ENCODE measurements at regions not wholly inside any gene's neighbourhood (a gene's known extent, or its start where the extent isn't known, plus 50 kb on each side); places are given as distances from the start of the nearest gene placed in this dataset.

GRCh38 chr2:104340879-104341828 is 512.8 kb upstream of the POU3F3 start:
- ChIA-PET POLR2A (no interaction called here), CTCF (interaction anchor here (1.3 kb wide), 1 partner anchor 25 kb away, joined by 3 read pairs; no protein-coding TSS in a partner anchor)
- TF ChIP-seq, protein P1, sequence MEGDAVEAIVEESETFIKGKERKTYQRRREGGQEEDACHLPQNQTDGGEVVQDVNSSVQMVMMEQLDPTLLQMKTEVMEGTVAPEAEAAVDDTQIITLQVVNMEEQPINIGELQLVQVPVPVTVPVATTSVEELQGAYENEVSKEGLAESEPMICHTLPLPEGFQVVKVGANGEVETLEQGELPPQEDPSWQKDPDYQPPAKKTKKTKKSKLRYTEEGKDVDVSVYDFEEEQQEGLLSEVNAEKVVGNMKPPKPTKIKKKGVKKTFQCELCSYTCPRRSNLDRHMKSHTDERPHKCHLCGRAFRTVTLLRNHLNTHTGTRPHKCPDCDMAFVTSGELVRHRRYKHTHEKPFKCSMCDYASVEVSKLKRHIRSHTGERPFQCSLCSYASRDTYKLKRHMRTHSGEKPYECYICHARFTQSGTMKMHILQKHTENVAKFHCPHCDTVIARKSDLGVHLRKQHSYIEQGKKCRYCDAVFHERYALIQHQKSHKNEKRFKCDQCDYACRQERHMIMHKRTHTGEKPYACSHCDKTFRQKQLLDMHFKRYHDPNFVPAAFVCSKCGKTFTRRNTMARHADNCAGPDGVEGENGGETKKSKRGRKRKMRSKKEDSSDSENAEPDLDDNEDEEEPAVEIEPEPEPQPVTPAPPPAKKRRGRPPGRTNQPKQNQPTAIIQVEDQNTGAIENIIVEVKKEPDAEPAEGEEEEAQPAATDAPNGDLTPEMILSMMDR (IDR thresholded peaks at IDR 0.05; ENCODE audit: control extremely low read depth, extremely low read depth, low read depth, missing control alignments), result no peak
- no peak for DNase-seq (ENCODE audit: extremely low spot score)

DNA sequence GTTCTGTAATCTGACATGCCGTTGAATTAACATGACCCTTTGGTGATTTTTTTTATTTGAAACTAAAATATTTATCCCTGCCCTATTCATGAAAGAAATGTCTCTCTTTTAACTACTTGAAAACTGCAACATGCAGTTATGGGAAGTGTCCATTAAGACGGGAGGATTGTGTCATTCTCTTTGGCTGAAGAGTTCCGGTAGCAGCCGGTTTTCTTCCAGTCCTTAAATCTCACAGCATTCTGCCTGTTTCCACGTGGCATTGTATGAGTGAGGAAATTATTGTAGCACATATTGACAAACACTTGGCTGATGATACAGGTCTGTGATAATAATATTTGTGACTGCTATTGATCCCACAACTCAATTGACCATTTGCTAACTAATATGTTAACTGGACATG is 509.6 kb upstream of the POU3F3 start:
- no peak for DNase-seq (ENCODE audit: extremely low spot score)
- POLR2A ChIA-PET, result no interaction called here
- CTCF ChIA-PET, result no interaction called here
- TF ChIP-seq, protein P1 (IDR thresholded peaks at IDR 0.05; ENCODE audit: control extremely low read depth, extremely low read depth, low read depth, missing control alignments), result no peak

DNA sequence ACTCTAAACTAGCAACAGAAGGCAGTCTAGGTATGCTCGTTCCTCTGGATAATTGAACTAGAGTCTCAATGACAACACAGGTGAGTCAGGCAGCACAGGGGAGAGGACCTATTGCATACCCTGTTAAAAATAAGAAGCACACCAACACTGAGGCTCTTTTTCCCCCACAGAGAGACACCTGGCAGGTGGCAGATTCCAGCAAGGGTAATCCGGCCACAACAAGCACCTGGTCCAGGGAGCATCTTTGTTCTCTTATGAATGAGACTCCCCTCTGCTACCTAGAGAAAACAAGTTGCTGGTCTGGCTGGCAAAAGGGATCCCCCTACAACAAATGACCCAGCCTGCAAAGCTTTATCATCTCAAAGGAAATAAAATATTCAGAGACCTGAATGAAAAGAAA is 508.9 kb upstream of the POU3F3 start:
- CTCF ChIA-PET, result no interaction called here
- POLR2A ChIA-PET, result no interaction called here
- TF ChIP-seq, protein P1 (IDR thresholded peaks at IDR 0.05; ENCODE audit: control extremely low read depth, extremely low read depth, low read depth, missing control alignments), result no peak
- no peak for DNase-seq (ENCODE audit: extremely low spot score)

DNA sequence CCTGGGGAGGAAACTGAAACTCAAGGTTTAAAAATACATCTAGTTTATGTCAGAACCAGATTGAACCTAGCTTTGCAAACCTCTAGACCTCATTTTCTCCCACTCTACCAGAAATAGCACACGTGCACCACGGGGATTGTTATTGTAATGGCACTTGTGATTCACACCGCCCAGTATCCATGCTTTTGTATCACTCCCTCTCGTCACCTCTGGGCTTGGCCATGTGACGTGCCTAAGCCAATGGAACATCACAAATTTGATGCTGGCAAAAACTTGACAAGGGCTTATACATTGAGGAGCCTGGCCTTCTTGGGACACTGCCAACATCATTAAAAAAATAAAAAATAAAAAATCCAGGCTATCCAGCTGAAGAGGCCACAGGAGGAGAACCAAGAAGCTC is 495.8 kb upstream of the POU3F3 start:
- POLR2A ChIA-PET, result no interaction called here

DNA sequence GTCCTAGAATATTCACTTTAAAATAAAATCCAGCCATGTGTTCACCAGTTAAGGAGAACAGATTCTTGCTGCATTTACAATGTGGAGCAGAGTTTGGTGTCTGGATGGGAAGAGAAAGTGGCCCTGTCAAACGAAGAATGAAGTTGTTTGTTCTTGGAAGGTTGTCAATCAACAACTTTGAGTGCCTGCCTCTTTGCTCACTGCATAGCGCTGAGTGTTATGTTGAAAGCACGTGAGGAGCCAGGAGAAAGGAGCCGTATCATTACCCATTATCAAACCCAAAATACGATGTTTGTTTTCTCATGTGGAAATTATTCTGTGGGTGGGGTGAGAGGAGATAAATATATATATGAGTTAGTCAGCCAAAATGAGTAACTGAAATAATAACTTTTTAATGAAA is 492.5 kb upstream of the POU3F3 start:
- CTCF ChIA-PET, result no interaction called here
- TF ChIP-seq, protein P1 (IDR thresholded peaks at IDR 0.05; ENCODE audit: control extremely low read depth, extremely low read depth, low read depth, missing control alignments), result no peak
- POLR2A ChIA-PET, result no interaction called here
- DNase-seq (ENCODE audit: extremely low spot score), result no peak

More for the DNA sequence above, 495.8 kb upstream of the POU3F3 start:
- TF ChIP-seq, protein P1 (IDR thresholded peaks at IDR 0.05; ENCODE audit: control extremely low read depth, extremely low read depth, low read depth, missing control alignments), result no peak
- no peak for DNase-seq (ENCODE audit: extremely low spot score)
- CTCF ChIA-PET, result no interaction called here

DNA sequence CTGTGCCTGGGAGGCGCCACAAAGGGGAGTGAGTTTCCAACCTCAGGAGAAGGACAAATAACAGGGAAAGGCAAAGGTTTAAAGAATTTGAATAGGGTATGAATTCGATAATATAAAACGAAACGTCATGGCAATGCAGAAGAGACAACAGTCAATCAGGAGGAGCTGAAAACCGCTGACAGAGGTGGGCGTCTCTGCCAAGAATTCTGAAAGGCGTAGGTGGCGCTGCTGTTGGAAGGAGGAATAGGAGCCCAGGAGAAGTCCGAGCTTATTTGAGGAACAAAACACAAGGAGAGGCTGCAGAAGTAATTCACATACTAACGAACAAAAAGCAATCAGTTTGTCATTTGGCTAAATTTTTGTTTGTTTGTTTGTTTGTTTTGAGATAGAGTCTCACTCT is 485.8 kb upstream of the POU3F3 start:
- no peak for DNase-seq (ENCODE audit: extremely low spot score)
- TF ChIP-seq, protein P1 (IDR thresholded peaks at IDR 0.05; ENCODE audit: control extremely low read depth, extremely low read depth, low read depth, missing control alignments), result no peak
- ChIA-PET CTCF (no interaction called here), POLR2A (no interaction called here)
